ENCODE measurements at regions not wholly inside any gene's neighbourhood (a gene's known extent, or its start where the extent isn't known, plus 50 kb on each side); places are given as distances from the start of the nearest gene placed in this dataset.

- no peak for DNase-seq
- H3K4me1 Mint-ChIP-seq (ENCODE audit: low read depth, unreplicated experiment) = no peaks in the 10 kb centered on the region
- no peak for TF ChIP-seq CTCF (IDR thresholded peaks at IDR 0.05; ENCODE audit: partially characterized antibody, unreplicated experiment)
- no peaks in the 10 kb centered on the region for H3K36me3 Mint-ChIP-seq (ENCODE audit: unreplicated experiment)
- H3K4me3 Mint-ChIP-seq (ENCODE audit: unreplicated experiment) = no peak overlapping the region
- H3K27ac Mint-ChIP-seq (ENCODE audit: unreplicated experiment) = no peak overlapping the region
- peaks cover 3% of the 10 kb centered on the region for H3K27me3 Mint-ChIP-seq (ENCODE audit: unreplicated experiment)
- no peaks in the 10 kb centered on the region for H3K9me3 Mint-ChIP-seq (ENCODE audit: unreplicated experiment)
Observed at GRCh38 chr11:57917632-57918031, 106.0 kb upstream of the OR9Q1 start.

GRCh38 chr11:57920971-57921370 lies 102.7 kb upstream of the OR9Q1 start:
- no peak overlapping the region for H3K27ac Mint-ChIP-seq (ENCODE audit: unreplicated experiment)
- H3K27me3 Mint-ChIP-seq (ENCODE audit: unreplicated experiment) = peaks cover 3% of the 10 kb centered on the region
- H3K4me1 Mint-ChIP-seq (ENCODE audit: low read depth, unreplicated experiment) = no peaks in the 10 kb centered on the region
- no peaks in the 10 kb centered on the region for H3K9me3 Mint-ChIP-seq (ENCODE audit: unreplicated experiment)
- H3K36me3 Mint-ChIP-seq (ENCODE audit: unreplicated experiment) = no peaks in the 10 kb centered on the region
- H3K4me3 Mint-ChIP-seq (ENCODE audit: unreplicated experiment) = no peak overlapping the region
- TF ChIP-seq CTCF (IDR thresholded peaks at IDR 0.05; ENCODE audit: partially characterized antibody, unreplicated experiment) = no peak
- no peak for DNase-seq

- TF ChIP-seq CTCF (IDR thresholded peaks at IDR 0.05; ENCODE audit: partially characterized antibody, unreplicated experiment) = no peak
- Mint-ChIP-seq H3K36me3 (ENCODE audit: unreplicated experiment) (no peaks in the 10 kb centered on the region), H3K9me3 (ENCODE audit: unreplicated experiment) (no peaks in the 10 kb centered on the region), H3K27me3 (ENCODE audit: unreplicated experiment) (no peaks in the 10 kb centered on the region), H3K27ac (ENCODE audit: unreplicated experiment) (no peak overlapping the region), H3K4me3 (ENCODE audit: unreplicated experiment) (no peak overlapping the region), H3K4me1 (ENCODE audit: low read depth, unreplicated experiment) (no peaks in the 10 kb centered on the region)
- no peak for DNase-seq
Observed at GRCh38 chr11:57932105-57932504, 91.6 kb upstream of the OR9Q1 start.

GRCh38 chr11:57935402-57936049 lies 88.2 kb upstream of the OR9Q1 start:
- DNase-seq = no peak
- no peak for TF ChIP-seq CTCF (IDR thresholded peaks at IDR 0.05; ENCODE audit: partially characterized antibody, unreplicated experiment)
- Mint-ChIP-seq H3K4me1 (ENCODE audit: low read depth, unreplicated experiment) (no peaks in the 10 kb centered on the region), H3K4me3 (ENCODE audit: unreplicated experiment) (no peak overlapping the region), H3K36me3 (ENCODE audit: unreplicated experiment) (no peaks in the 10 kb centered on the region), H3K9me3 (ENCODE audit: unreplicated experiment) (no peaks in the 10 kb centered on the region), H3K27ac (ENCODE audit: unreplicated experiment) (no peak overlapping the region), H3K27me3 (ENCODE audit: unreplicated experiment) (no peaks in the 10 kb centered on the region)

- no peaks in the 10 kb centered on the region for H3K4me1 Mint-ChIP-seq (ENCODE audit: low read depth, unreplicated experiment)
- no peak overlapping the region for H3K27ac Mint-ChIP-seq (ENCODE audit: unreplicated experiment)
- no peak for DNase-seq
- H3K27me3 Mint-ChIP-seq (ENCODE audit: unreplicated experiment) = no peaks in the 10 kb centered on the region
- no peaks in the 10 kb centered on the region for H3K9me3 Mint-ChIP-seq (ENCODE audit: unreplicated experiment)
- no peak overlapping the region for H3K4me3 Mint-ChIP-seq (ENCODE audit: unreplicated experiment)
- H3K36me3 Mint-ChIP-seq (ENCODE audit: unreplicated experiment) = no peaks in the 10 kb centered on the region
- no peak for TF ChIP-seq CTCF (IDR thresholded peaks at IDR 0.05; ENCODE audit: partially characterized antibody, unreplicated experiment)
Observed at GRCh38 chr11:57936050-57936418, 87.6 kb upstream of the OR9Q1 start.

Measured in glutamatergic neuron (in vitro differentiated cells).